Liver (tissue), 3 donors: ENCODE measurements at regions not wholly inside any gene's neighbourhood (a gene's known extent, or its start where the extent isn't known, plus 50 kb on each side); places are given as distances from the start of the nearest gene placed in this dataset.

Experiments
- ATF3 ChIP-seq: IDR thresholded peaks from 2 replicates; pipeline ENCODE4 v1.6.1; 2016; ENCODE audit warnings: antibody characterized with exemption
- CTCF ChIP-seq: fragments of 150-350 bp; IDR thresholded peaks from 2 replicates; pipeline ENCODE4 v1.5.1; 2017; ENCODE audit warnings: improper control_type of control experiment, low read depth, low read length; ENCODE audit not compliant: missing input control
- GABPA ChIP-seq, 2 donors: IDR thresholded peaks in 1 of 2; conservative IDR thresholded peaks in 1 of 2; 2 replicates each; pipeline ENCODE4 v1.6.1; 2016; ENCODE audit warnings: antibody characterized with exemption in 2 of 2, mild to moderate bottlenecking in 1 of 2, moderate library complexity in 1 of 2
- JUND ChIP-seq, 2 donors: IDR thresholded peaks; 2 replicates each; pipeline ENCODE4 v1.6.1; 2016; ENCODE audit warnings: antibody characterized with exemption in 2 of 2
- MAX ChIP-seq: IDR thresholded peaks from 2 replicates; pipeline ENCODE4 v1.6.1; 2016; ENCODE audit warnings: antibody characterized with exemption
- NR2F2 ChIP-seq: IDR thresholded peaks from 2 replicates; pipeline ENCODE4 v1.6.1; 2016; ENCODE audit warnings: antibody characterized with exemption
- RAD21 ChIP-seq, 2 donors: IDR thresholded peaks; 2 replicates each; pipeline ENCODE4 v1.6.1; 2016; ENCODE audit warnings: antibody characterized with exemption in 2 of 2, mild to moderate bottlenecking in 2 of 2
- REST ChIP-seq: IDR thresholded peaks from 2 replicates; pipeline ENCODE4 v1.6.1; 2016; ENCODE audit warnings: antibody characterized with exemption, mild to moderate bottlenecking
- SP1 ChIP-seq: IDR thresholded peaks from 2 replicates; pipeline ENCODE4 v1.6.1; 2018; ENCODE audit warnings: antibody characterized with exemption, mild to moderate bottlenecking
- TAF1 ChIP-seq: conservative IDR thresholded peaks from 2 replicates; pipeline ENCODE4 v1.6.1; 2016; ENCODE audit warnings: antibody characterized with exemption, mild to moderate bottlenecking
- YY1 ChIP-seq: IDR thresholded peaks from 2 replicates; pipeline ENCODE4 v1.6.1; 2016; ENCODE audit warnings: antibody characterized with exemption, mild to moderate bottlenecking
- ZBTB33 ChIP-seq: IDR thresholded peaks from 2 replicates; pipeline ENCODE4 v1.6.1; 2016; ENCODE audit warnings: antibody characterized with exemption
- donor health status: healthy.
- donor health status: healthy.

- TF ChIP-seq JUND (IDR thresholded peaks at IDR 0.05) = no peak
- TF ChIP-seq SP1 = peak; percentile 12
- TF ChIP-seq MAX = no peak
- TF ChIP-seq ZBTB33 = no peak
- no peak for TF ChIP-seq CTCF
- TF ChIP-seq TAF1 = no peak
- TF ChIP-seq ATF3 = no peak
- TF ChIP-seq GABPA (IDR thresholded peaks at IDR 0.05 in 1 of 2, conservative IDR thresholded peaks at IDR 0.05 in 1 of 2) = no peak
- TF ChIP-seq REST = no peak
- TF ChIP-seq YY1 = no peak
- TF ChIP-seq RAD21 (IDR thresholded peaks at IDR 0.05) = peak in 1 of 2 donors; percentile 23
- TF ChIP-seq NR2F2 = peak; percentile 97
These were observed 232.1 kb upstream of the COPS8 start for GRCh38 chr2:236853585-236854051.
